ENCODE measurements at regions not wholly inside any gene's neighbourhood (a gene's known extent, or its start where the extent isn't known, plus 50 kb on each side); places are given as distances from the start of the nearest gene placed in this dataset.

DNA sequence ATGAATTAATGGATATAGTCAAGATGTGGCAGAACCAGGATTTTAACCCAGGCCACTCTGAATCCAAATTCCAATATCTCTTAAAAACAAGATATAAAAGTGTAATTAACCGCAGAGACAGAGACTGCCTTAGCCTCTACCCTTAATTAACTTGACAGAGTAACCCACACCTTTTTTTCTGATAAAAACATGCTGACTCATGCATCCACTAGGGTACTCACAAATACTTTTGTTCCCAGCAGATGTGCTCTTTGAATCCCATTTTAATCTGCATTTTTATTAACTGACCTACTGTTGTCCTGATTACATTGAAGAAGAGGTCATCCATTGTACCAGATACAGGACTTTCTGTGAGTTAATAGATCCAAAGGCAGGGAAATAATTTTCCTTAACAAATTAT, 278.3 kb downstream of the CHL1 start:
- TF ChIP-seq ZNF75D (CRISPR knock-in tag; IDR thresholded peaks at IDR 0.05; ENCODE audit: borderline replicate concordance) (no peak), SETDB1 (CRISPR knock-in tag; IDR thresholded peaks at IDR 0.05; ENCODE audit: borderline replicate concordance) (no peak), ZNF143 (CRISPR knock-in tag; IDR thresholded peaks at IDR 0.05) (no peak), RNF2 (conservative IDR thresholded peaks at IDR 0.05; ENCODE audit: low read depth) (no peak), PHF8 (CRISPR knock-in tag; IDR thresholded peaks at IDR 0.05) (no peak), KDM6A (CRISPR knock-in tag; IDR thresholded peaks at IDR 0.05; ENCODE audit: low read depth) (no peak), KAT8 (CRISPR knock-in tag; IDR thresholded peaks at IDR 0.05) (no peak), CHD4 (IDR thresholded peaks at IDR 0.05; ENCODE audit: borderline replicate concordance, low read length) (no peak), ZNF256 (CRISPR knock-in tag; conservative IDR thresholded peaks at IDR 0.05) (no peak), MAFK (conservative IDR thresholded peaks at IDR 0.05 in 1 of 2, IDR thresholded peaks at IDR 0.05 in 1 of 2; ENCODE audit: low read length in 2 of 2) (peak; percentile 28 to 46; a peak in 3 of 4 replicates), ZNF138 (CRISPR knock-in tag; IDR thresholded peaks at IDR 0.05; ENCODE audit: low read depth) (no peak)
- TF ChIP-seq, protein P1, sequence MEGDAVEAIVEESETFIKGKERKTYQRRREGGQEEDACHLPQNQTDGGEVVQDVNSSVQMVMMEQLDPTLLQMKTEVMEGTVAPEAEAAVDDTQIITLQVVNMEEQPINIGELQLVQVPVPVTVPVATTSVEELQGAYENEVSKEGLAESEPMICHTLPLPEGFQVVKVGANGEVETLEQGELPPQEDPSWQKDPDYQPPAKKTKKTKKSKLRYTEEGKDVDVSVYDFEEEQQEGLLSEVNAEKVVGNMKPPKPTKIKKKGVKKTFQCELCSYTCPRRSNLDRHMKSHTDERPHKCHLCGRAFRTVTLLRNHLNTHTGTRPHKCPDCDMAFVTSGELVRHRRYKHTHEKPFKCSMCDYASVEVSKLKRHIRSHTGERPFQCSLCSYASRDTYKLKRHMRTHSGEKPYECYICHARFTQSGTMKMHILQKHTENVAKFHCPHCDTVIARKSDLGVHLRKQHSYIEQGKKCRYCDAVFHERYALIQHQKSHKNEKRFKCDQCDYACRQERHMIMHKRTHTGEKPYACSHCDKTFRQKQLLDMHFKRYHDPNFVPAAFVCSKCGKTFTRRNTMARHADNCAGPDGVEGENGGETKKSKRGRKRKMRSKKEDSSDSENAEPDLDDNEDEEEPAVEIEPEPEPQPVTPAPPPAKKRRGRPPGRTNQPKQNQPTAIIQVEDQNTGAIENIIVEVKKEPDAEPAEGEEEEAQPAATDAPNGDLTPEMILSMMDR (CRISPR knock-in tag; IDR thresholded peaks at IDR 0.05): no peak
- TF ChIP-seq, protein P2, sequence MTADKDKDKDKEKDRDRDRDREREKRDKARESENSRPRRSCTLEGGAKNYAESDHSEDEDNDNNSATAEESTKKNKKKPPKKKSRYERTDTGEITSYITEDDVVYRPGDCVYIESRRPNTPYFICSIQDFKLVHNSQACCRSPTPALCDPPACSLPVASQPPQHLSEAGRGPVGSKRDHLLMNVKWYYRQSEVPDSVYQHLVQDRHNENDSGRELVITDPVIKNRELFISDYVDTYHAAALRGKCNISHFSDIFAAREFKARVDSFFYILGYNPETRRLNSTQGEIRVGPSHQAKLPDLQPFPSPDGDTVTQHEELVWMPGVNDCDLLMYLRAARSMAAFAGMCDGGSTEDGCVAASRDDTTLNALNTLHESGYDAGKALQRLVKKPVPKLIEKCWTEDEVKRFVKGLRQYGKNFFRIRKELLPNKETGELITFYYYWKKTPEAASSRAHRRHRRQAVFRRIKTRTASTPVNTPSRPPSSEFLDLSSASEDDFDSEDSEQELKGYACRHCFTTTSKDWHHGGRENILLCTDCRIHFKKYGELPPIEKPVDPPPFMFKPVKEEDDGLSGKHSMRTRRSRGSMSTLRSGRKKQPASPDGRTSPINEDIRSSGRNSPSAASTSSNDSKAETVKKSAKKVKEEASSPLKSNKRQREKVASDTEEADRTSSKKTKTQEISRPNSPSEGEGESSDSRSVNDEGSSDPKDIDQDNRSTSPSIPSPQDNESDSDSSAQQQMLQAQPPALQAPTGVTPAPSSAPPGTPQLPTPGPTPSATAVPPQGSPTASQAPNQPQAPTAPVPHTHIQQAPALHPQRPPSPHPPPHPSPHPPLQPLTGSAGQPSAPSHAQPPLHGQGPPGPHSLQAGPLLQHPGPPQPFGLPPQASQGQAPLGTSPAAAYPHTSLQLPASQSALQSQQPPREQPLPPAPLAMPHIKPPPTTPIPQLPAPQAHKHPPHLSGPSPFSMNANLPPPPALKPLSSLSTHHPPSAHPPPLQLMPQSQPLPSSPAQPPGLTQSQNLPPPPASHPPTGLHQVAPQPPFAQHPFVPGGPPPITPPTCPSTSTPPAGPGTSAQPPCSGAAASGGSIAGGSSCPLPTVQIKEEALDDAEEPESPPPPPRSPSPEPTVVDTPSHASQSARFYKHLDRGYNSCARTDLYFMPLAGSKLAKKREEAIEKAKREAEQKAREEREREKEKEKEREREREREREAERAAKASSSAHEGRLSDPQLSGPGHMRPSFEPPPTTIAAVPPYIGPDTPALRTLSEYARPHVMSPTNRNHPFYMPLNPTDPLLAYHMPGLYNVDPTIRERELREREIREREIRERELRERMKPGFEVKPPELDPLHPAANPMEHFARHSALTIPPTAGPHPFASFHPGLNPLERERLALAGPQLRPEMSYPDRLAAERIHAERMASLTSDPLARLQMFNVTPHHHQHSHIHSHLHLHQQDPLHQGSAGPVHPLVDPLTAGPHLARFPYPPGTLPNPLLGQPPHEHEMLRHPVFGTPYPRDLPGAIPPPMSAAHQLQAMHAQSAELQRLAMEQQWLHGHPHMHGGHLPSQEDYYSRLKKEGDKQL (CRISPR knock-in tag; IDR thresholded peaks at IDR 0.05; ENCODE audit: low read depth): no peak
- TF ChIP-seq, protein P3, sequence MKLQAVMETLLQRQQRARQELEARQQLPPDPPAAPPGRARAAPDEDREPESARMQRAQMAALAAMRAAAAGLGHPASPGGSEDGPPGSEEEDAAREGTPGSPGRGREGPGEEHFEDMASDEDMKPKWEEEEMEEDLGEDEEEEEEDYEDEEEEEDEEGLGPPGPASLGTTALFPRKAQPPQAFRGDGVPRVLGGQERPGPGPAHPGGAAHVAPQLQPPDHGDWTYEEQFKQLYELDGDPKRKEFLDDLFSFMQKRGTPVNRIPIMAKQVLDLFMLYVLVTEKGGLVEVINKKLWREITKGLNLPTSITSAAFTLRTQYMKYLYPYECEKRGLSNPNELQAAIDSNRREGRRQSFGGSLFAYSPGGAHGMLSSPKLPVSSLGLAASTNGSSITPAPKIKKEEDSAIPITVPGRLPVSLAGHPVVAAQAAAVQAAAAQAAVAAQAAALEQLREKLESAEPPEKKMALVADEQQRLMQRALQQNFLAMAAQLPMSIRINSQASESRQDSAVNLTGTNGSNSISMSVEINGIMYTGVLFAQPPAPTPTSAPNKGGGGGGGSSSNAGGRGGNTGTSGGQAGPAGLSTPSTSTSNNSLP (IDR thresholded peaks at IDR 0.05; ENCODE audit: low read depth, low read length): no peak

Data from HepG2 (cell line).